BJ (cell line): ENCODE measurements at regions not wholly inside any gene's neighbourhood (a gene's known extent, or its start where the extent isn't known, plus 50 kb on each side); places are given as distances from the start of the nearest gene placed in this dataset.

Source experiments
- CTCF ChIA-PET: fragments of 350-600 bp; formaldehyde crosslinking; extraction: SDS; loops from one replicate; lab custom pipeline; 2021; ENCODE audit warnings: antibody characterized with exemption, inconsistent platforms; lab: Yijun Ruan, JAX
- POLR2A ChIA-PET: fragments of 300-600 bp; sonication (Branson Sonifier 250); formaldehyde crosslinking; extraction: SDS; loops from one replicate; lab custom pipeline; 2021; ENCODE audit warnings: antibody characterized with exemption; lab: Charles Lee
- DNase-seq: peaks from one replicate; pipeline ENCODE4 v3.0.0-alpha.2; 2011; ENCODE audit warnings: low read depth
- H3K27me3 ChIP-seq: 2 replicates; pipeline ENCODE4 v1.6.0; 2011; ENCODE audit warnings: low read length; ENCODE audit not compliant: control insufficient read depth, insufficient read depth
- H3K36me3 ChIP-seq: 2 replicates; pipeline ENCODE4 v1.5.1; 2011; ENCODE audit warnings: low read length; ENCODE audit not compliant: control insufficient read depth, insufficient read depth
- H3K4me3 ChIP-seq: 2 replicates; pipeline ENCODE4 v1.5.1; 2011; ENCODE audit warnings: low read depth, mild to moderate bottlenecking, control low read depth, low read length
- TF ChIP-seq, protein P1 (sequence below): IDR thresholded peaks from 2 replicates; pipeline ENCODE4 v1.5.1; 2011; ENCODE audit warnings: low read depth, mild to moderate bottlenecking, control low read depth, inconsistent platforms, low read length, moderate library complexity; ENCODE audit not compliant: insufficient read depth

GRCh38 chr6:140623498-140623897, 1249.0 kb upstream of the CITED2 start:
- peak; percentile 88 for DNase-seq
- peaks cover 2% of the 10 kb centered on the region; the same call in 1 of the 2 replicates for H3K36me3 ChIP-seq

GRCh38 chr6:140620496-140620895, 1246.0 kb upstream of the CITED2 start:
- TF ChIP-seq, protein P1, sequence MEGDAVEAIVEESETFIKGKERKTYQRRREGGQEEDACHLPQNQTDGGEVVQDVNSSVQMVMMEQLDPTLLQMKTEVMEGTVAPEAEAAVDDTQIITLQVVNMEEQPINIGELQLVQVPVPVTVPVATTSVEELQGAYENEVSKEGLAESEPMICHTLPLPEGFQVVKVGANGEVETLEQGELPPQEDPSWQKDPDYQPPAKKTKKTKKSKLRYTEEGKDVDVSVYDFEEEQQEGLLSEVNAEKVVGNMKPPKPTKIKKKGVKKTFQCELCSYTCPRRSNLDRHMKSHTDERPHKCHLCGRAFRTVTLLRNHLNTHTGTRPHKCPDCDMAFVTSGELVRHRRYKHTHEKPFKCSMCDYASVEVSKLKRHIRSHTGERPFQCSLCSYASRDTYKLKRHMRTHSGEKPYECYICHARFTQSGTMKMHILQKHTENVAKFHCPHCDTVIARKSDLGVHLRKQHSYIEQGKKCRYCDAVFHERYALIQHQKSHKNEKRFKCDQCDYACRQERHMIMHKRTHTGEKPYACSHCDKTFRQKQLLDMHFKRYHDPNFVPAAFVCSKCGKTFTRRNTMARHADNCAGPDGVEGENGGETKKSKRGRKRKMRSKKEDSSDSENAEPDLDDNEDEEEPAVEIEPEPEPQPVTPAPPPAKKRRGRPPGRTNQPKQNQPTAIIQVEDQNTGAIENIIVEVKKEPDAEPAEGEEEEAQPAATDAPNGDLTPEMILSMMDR: no peak
- CTCF ChIA-PET: no interaction called here
- Histone ChIP-seq H3K27me3 (no peaks in the 10 kb centered on the region), H3K4me3 (no peak overlapping the region), H3K36me3 (no peaks in the 10 kb centered on the region)
- POLR2A ChIA-PET: interaction anchor here (0.6 kb wide), 1 partner anchor 225 kb away, joined by 4 read pairs; no protein-coding TSS in a partner anchor
- DNase-seq: no peak

More at GRCh38 chr6:140623498-140623897, 1249.0 kb upstream of the CITED2 start:
- ChIA-PET CTCF (interaction anchor here (0.6 to 0.7 kb wide), 2 partner anchors 109 to 448 kb away, joined by 3 to 4 read pairs; no protein-coding TSS in a partner anchor), POLR2A (no interaction called here)
- TF ChIP-seq, protein P1: no peak
- H3K4me3 ChIP-seq: no peak overlapping the region
- no peaks in the 10 kb centered on the region for H3K27me3 ChIP-seq

GRCh38 chr6:140609956-140610355, 1235.5 kb upstream of the CITED2 start:
- no peaks in the 10 kb centered on the region for H3K27me3 ChIP-seq
- no peak for DNase-seq
- H3K4me3 ChIP-seq: no peak overlapping the region
- ChIA-PET CTCF (no interaction called here), POLR2A (no interaction called here)
- H3K36me3 ChIP-seq: no peaks in the 10 kb centered on the region
- TF ChIP-seq, protein P1: no peak

- TF ChIP-seq, protein P1: no peak
- POLR2A ChIA-PET: no interaction called here
- CTCF ChIA-PET: no interaction called here
These were observed 1234.9 kb upstream of the CITED2 start for GRCh38 chr6:140609321-140609720.

GRCh38 chr6:140604786-140605185, 1230.3 kb upstream of the CITED2 start:
- no peaks in the 10 kb centered on the region for H3K27me3 ChIP-seq
- DNase-seq: no peak
- TF ChIP-seq, protein P1: no peak

More at GRCh38 chr6:140609321-140609720, 1234.9 kb upstream of the CITED2 start:
- no peaks in the 10 kb centered on the region for H3K36me3 ChIP-seq
- H3K27me3 ChIP-seq: no peaks in the 10 kb centered on the region
- no peak for DNase-seq
- H3K4me3 ChIP-seq: no peak overlapping the region

More at GRCh38 chr6:140604786-140605185, 1230.3 kb upstream of the CITED2 start:
- no peaks in the 10 kb centered on the region for H3K36me3 ChIP-seq
- CTCF ChIA-PET: no interaction called here
- no peak overlapping the region for H3K4me3 ChIP-seq
- POLR2A ChIA-PET: no interaction called here
